ENCODE measurements at regions not wholly inside any gene's neighbourhood (a gene's known extent, or its start where the extent isn't known, plus 50 kb on each side); places are given as distances from the start of the nearest gene placed in this dataset.
"Not testable (repeated sequence)": the region's sequence is repeated elsewhere in the genome, so short reads cannot be mapped to it uniquely, and the experiment has no call there.

GRCh38 chrX:75957107-75957610 lies 172.1 kb upstream of the MAGEE2 start:
- no peak for TF ChIP-seq CTCF (IDR thresholded peaks at IDR 0.05)
- H3K4me3 ChIP-seq: no peak overlapping the region
- intact Hi-C loops (cut with DNase I): no loop called here
- no peak overlapping the region for H3K27ac ChIP-seq
- no peak overlapping the region for H3K9ac ChIP-seq (ENCODE audit: low read depth in 2 of 2, low read length in 2 of 2)
- no peak for DNase-seq
- no peaks in the 10 kb centered on the region for H3K9me3 ChIP-seq
- H3K27me3 ChIP-seq: no peaks in the 10 kb centered on the region
- H3K36me3 ChIP-seq: no peaks in the 10 kb centered on the region
- H3K4me1 ChIP-seq: no peaks in the 10 kb centered on the region

- H3K27me3 ChIP-seq; H3K9ac ChIP-seq (ENCODE audit: low read depth in 2 of 2, low read length in 2 of 2); H3K4me3 ChIP-seq; DNase-seq; intact Hi-C loops (cut with DNase I); H3K36me3 ChIP-seq; H3K4me1 ChIP-seq; H3K27ac ChIP-seq; H3K9me3 ChIP-seq: not testable (repeated sequence)
Measured at GRCh38 chrX:75961321-75961720, 176.3 kb upstream of the MAGEE2 start.

- H3K36me3 ChIP-seq: no peaks in the 10 kb centered on the region
- no peak for DNase-seq
- no peaks in the 10 kb centered on the region for H3K9me3 ChIP-seq
- TF ChIP-seq CTCF (IDR thresholded peaks at IDR 0.05): no peak
- H3K4me3 ChIP-seq: no peak overlapping the region
- H3K27me3 ChIP-seq: no peaks in the 10 kb centered on the region
- intact Hi-C loops (cut with DNase I): no loop called here
- no peak overlapping the region for H3K9ac ChIP-seq (ENCODE audit: low read depth in 2 of 2, low read length in 2 of 2)
- no peaks in the 10 kb centered on the region for H3K4me1 ChIP-seq
- no peak overlapping the region for H3K27ac ChIP-seq
Measured at GRCh38 chrX:75963774-75964173, 178.7 kb upstream of the MAGEE2 start.

GRCh38 chrX:75968293-75968692 lies 183.2 kb upstream of the MAGEE2 start:
- Histone ChIP-seq H3K27ac (no peak overlapping the region), H3K4me3 (no peak overlapping the region), H3K4me1 (no peaks in the 10 kb centered on the region), H3K27me3 (no peaks in the 10 kb centered on the region), H3K9ac (ENCODE audit: low read depth in 2 of 2, low read length in 2 of 2) (no peak overlapping the region), H3K9me3 (no peaks in the 10 kb centered on the region), H3K36me3 (no peaks in the 10 kb centered on the region)
- intact Hi-C loops (cut with DNase I): no loop called here
- peak; percentile 27 for DNase-seq
- TF ChIP-seq CTCF (IDR thresholded peaks at IDR 0.05): no peak

- H3K27me3 ChIP-seq: no peaks in the 10 kb centered on the region
- TF ChIP-seq CTCF (IDR thresholded peaks at IDR 0.05): no peak
- intact Hi-C loops (cut with DNase I): no loop called here
Measured at GRCh38 chrX:75986976-75987375, 185.9 kb upstream of the PBDC1 start.

GRCh38 chrX:75989806-75990590 lies 182.9 kb upstream of the PBDC1 start:
- no peak for TF ChIP-seq CTCF (IDR thresholded peaks at IDR 0.05)
- Histone ChIP-seq H3K4me1 (no peaks in the 10 kb centered on the region), H3K4me3 (no peak overlapping the region), H3K27me3 (no peaks in the 10 kb centered on the region), H3K9me3 (no peaks in the 10 kb centered on the region), H3K27ac (no peak overlapping the region), H3K9ac (ENCODE audit: low read depth in 2 of 2, low read length in 2 of 2) (no peak overlapping the region), H3K36me3 (no peaks in the 10 kb centered on the region)
- intact Hi-C loops (cut with DNase I): no loop called here
- no peak for DNase-seq

More at GRCh38 chrX:75986976-75987375, 185.9 kb upstream of the PBDC1 start:
- no peak for DNase-seq
- H3K27ac ChIP-seq: no peak overlapping the region
- no peak overlapping the region for H3K9ac ChIP-seq (ENCODE audit: low read depth in 2 of 2, low read length in 2 of 2)
- H3K9me3 ChIP-seq: no peaks in the 10 kb centered on the region
- no peaks in the 10 kb centered on the region for H3K36me3 ChIP-seq
- H3K4me3 ChIP-seq: no peak overlapping the region
- H3K4me1 ChIP-seq: no peaks in the 10 kb centered on the region

Data from colonic mucosa (tissue), 4 donors.